CD8-positive, alpha-beta memory T cell (primary cell): ENCODE measurements at regions not wholly inside any gene's neighbourhood (a gene's known extent, or its start where the extent isn't known, plus 50 kb on each side); places are given as distances from the start of the nearest gene placed in this dataset.

Experiments
- CTCF ChIA-PET: fragments of 350-600 bp; sonication (Branson Sonifier 250); formaldehyde crosslinking; loops from one replicate; lab custom pipeline; 2021; ENCODE audit warnings: antibody characterized with exemption; lab: Charles Lee
- POLR2A ChIA-PET: fragments of 350-600 bp; sonication (Branson Sonifier 250); formaldehyde crosslinking; loops from one replicate; lab custom pipeline; 2021; ENCODE audit warnings: antibody characterized with exemption; lab: Charles Lee
- DNase-seq, 5 donors: peaks; one replicate each; pipeline versions ENCODE4 v3.0.0 to v3.0.0-alpha.2; 2020 to 2022; ENCODE audit warnings: mixed read lengths in 1 of 5
- H3K27ac ChIP-seq: one replicate; pipeline ENCODE4 v1.7.0; 2013; ENCODE audit warnings: low read depth, mild to moderate bottlenecking, low read length, moderate library complexity
- H3K27me3 ChIP-seq: 2 replicates; pipeline ENCODE4 v1.7.0; 2013; ENCODE audit warnings: low read length, mild to moderate bottlenecking; ENCODE audit not compliant: insufficient read depth, poor library complexity, severe bottlenecking
- H3K36me3 ChIP-seq: 2 replicates; pipeline ENCODE4 v1.7.0; 2013; ENCODE audit warnings: mild to moderate bottlenecking, low read length, moderate library complexity; ENCODE audit not compliant: insufficient read depth
- H3K4me1 ChIP-seq: 2 replicates; pipeline ENCODE4 v1.7.0; 2013; ENCODE audit warnings: mild to moderate bottlenecking, low read length, moderate library complexity; ENCODE audit not compliant: insufficient read depth
- H3K4me3 ChIP-seq: 2 replicates; pipeline ENCODE4 v1.7.0; 2013; ENCODE audit warnings: mild to moderate bottlenecking, low read length
- H3K9me3 ChIP-seq: 2 replicates; pipeline ENCODE4 v1.7.0; 2013; ENCODE audit warnings: mild to moderate bottlenecking, low read length
- H3K27ac Mint-ChIP-seq, 8 donors: one replicate each; pipeline ENCODE4 v1.8.0; 2020 to 2021; ENCODE audit warnings: mixed read lengths in 8 of 8, mild to moderate bottlenecking in 6 of 8, inconsistent platforms in 3 of 8, moderate library complexity in 3 of 8
- H3K27me3 Mint-ChIP-seq, 2 donors: one replicate each; pipeline ENCODE4 v1.8.0; 2020 to 2021; ENCODE audit warnings: mixed read lengths in 2 of 2, mild to moderate bottlenecking in 1 of 2, moderate library complexity in 1 of 2
- H3K36me3 Mint-ChIP-seq, 3 donors: one replicate each; pipeline ENCODE4 v1.8.0; 2020 to 2021; ENCODE audit warnings: mixed read lengths in 3 of 3, inconsistent platforms in 1 of 3, mild to moderate bottlenecking in 1 of 3
- H3K4me1 Mint-ChIP-seq, 3 donors: one replicate each; pipeline ENCODE4 v1.8.0; 2020 to 2021; ENCODE audit warnings: mixed read lengths in 3 of 3, inconsistent platforms in 1 of 3, mild to moderate bottlenecking in 1 of 3
- H3K4me3 Mint-ChIP-seq, 7 donors: one replicate each; pipeline ENCODE4 v1.8.0; 2020 to 2021; ENCODE audit warnings: mixed read lengths in 7 of 7, mild to moderate bottlenecking in 6 of 7, moderate library complexity in 4 of 7, inconsistent platforms in 2 of 7
- H3K9me3 Mint-ChIP-seq, 5 donors: one replicate each; pipeline ENCODE4 v1.8.0; 2020 to 2022; ENCODE audit warnings: mixed read lengths in 5 of 5, mild to moderate bottlenecking in 3 of 5, moderate library complexity in 2 of 5, inconsistent platforms in 1 of 5

DNA sequence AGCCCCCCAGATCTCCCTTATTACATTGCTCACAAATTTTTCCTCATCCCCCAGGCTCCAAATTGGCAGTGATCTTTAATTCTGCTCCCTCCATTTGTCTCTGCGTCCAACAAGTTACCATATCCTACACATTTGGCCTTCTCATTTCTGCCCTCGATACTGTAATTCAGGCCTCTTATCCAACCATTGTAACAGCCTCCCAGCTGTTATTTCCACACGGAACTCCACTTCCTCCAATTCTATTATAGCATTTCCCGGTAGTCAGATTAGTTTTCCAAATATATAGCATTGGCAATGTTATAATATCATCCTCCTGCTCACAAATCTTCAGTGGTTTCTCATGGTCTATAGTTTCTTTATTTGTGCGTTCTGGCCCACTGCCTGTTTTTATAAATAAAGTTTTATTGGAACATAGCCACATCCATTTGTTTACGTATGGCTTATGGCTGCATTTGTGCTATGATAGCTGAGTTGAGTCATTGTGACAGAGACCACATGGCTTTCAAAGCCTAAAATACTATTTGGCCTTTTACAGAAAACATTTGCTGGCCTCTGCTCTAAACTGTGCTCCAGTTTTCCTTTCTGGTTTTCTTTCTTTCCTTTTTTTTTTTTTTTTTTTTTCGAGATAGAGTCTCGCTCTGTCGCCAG lies 126.5 kb upstream of the ZNF438 start:
- ChIA-PET POLR2A (no interaction called here), CTCF (no interaction called here)
- DNase-seq = no peak
- Histone ChIP-seq H3K27me3 (no peaks in the 10 kb centered on the region), H3K27ac (no peak overlapping the region), H3K36me3 (no peaks in the 10 kb centered on the region), H3K9me3 (no peaks in the 10 kb centered on the region), H3K4me3 (no peak overlapping the region), H3K4me1 (no peaks in the 10 kb centered on the region)
- Mint-ChIP-seq H3K36me3 (no peaks in the 10 kb centered on the region), H3K27me3 (no peaks in the 10 kb centered on the region), H3K27ac (no peak overlapping the region), H3K9me3 (peaks cover 0 to 7% (median 2%) of the 10 kb centered on the region in 5 donors), H3K4me3 (no peak overlapping the region), H3K4me1 (no peaks in the 10 kb centered on the region)

- no peaks in the 10 kb centered on the region for H3K4me1 ChIP-seq
- H3K27ac Mint-ChIP-seq = no peak overlapping the region
- no peak for DNase-seq
- H3K36me3 Mint-ChIP-seq = no peaks in the 10 kb centered on the region
- H3K4me1 Mint-ChIP-seq = no peaks in the 10 kb centered on the region
- no peaks in the 10 kb centered on the region for H3K36me3 ChIP-seq
- no peak overlapping the region for H3K4me3 ChIP-seq
- ChIA-PET CTCF (no interaction called here), POLR2A (no interaction called here)
- peaks cover 11 to 30% of the 10 kb centered on the region in 2 donors for H3K27me3 Mint-ChIP-seq
- no peaks in the 10 kb centered on the region for H3K9me3 ChIP-seq
- no peak overlapping the region for H3K27ac ChIP-seq
- no peak overlapping the region for H3K4me3 Mint-ChIP-seq
- peaks cover 9% of the 10 kb centered on the region for H3K27me3 ChIP-seq
- peaks cover 0 to 6% (median 4%) of the 10 kb centered on the region in 5 donors for H3K9me3 Mint-ChIP-seq
These were observed 134.9 kb upstream of the ZNF438 start for GRCh38 chr10:31166606-31167005.

GRCh38 chr10:31170636-31171035 lies 139.0 kb upstream of the ZNF438 start:
- Mint-ChIP-seq H3K36me3 (peaks cover 0 to 9% (median 0%) of the 10 kb centered on the region in 3 donors), H3K27ac (no peak overlapping the region), H3K27me3 (peaks cover 22 to 48% of the 10 kb centered on the region in 2 donors), H3K4me3 (no peak overlapping the region), H3K9me3 (peaks cover 9 to 25% (median 17%) of the 10 kb centered on the region in 5 donors), H3K4me1 (no peaks in the 10 kb centered on the region)
- no peaks in the 10 kb centered on the region for H3K4me1 ChIP-seq
- DNase-seq = no peak
- no peaks in the 10 kb centered on the region for H3K36me3 ChIP-seq
- ChIA-PET CTCF (no interaction called here), POLR2A (no interaction called here)
- no peak overlapping the region for H3K4me3 ChIP-seq
- no peaks in the 10 kb centered on the region for H3K9me3 ChIP-seq
- H3K27ac ChIP-seq = no peak overlapping the region
- H3K27me3 ChIP-seq = peaks cover 8% of the 10 kb centered on the region

GRCh38 chr10:31171402-31172083 lies 139.9 kb upstream of the ZNF438 start:
- no peaks in the 10 kb centered on the region for H3K9me3 ChIP-seq
- no peak for DNase-seq
- CTCF ChIA-PET = no interaction called here

DNA sequence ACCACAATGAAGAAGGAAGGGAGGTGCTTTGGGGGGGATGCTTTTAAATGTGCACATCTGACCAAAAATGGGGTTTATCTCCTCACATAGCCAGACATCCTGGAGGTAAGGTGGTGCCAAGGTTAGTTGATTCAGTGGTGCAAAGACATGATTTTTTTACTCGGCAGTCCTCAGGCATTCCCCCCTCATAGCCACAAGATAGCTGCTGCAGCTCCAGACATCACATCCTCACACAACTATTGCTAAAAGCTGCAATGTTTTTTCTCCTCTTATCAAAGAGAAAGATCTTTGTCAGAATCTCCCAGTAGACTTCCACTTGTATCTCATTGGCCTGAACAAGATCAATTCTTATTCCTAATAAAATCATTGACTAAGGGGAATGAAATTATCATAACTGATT lies 141.3 kb upstream of the ZNF438 start:
- CTCF ChIA-PET = interaction anchor here (1.1 kb wide), 1 partner anchor 19 kb away, joined by 4 read pairs; no protein-coding TSS in a partner anchor
- Histone ChIP-seq H3K36me3 (no peaks in the 10 kb centered on the region), H3K27me3 (no peaks in the 10 kb centered on the region), H3K4me1 (no peaks in the 10 kb centered on the region), H3K4me3 (no peak overlapping the region), H3K27ac (no peak overlapping the region), H3K9me3 (no peaks in the 10 kb centered on the region)
- H3K27me3 Mint-ChIP-seq = peaks cover 18 to 34% of the 10 kb centered on the region in 2 donors
- H3K36me3 Mint-ChIP-seq = peaks cover 0 to 10% (median 0%) of the 10 kb centered on the region in 3 donors
- no peak overlapping the region for H3K4me3 Mint-ChIP-seq
- POLR2A ChIA-PET = no interaction called here
- H3K9me3 Mint-ChIP-seq = peaks cover 9 to 30% (median 24%) of the 10 kb centered on the region in 5 donors
- peak overlapping the region in 1 of 8 donors; percentile 19 for H3K27ac Mint-ChIP-seq
- H3K4me1 Mint-ChIP-seq = no peaks in the 10 kb centered on the region
- DNase-seq = no peak

More at GRCh38 chr10:31171402-31172083, 139.9 kb upstream of the ZNF438 start:
- POLR2A ChIA-PET = no interaction called here
- Histone ChIP-seq H3K27ac (no peak overlapping the region), H3K27me3 (no peaks in the 10 kb centered on the region), H3K36me3 (no peaks in the 10 kb centered on the region), H3K4me3 (no peak overlapping the region), H3K4me1 (no peaks in the 10 kb centered on the region)
- peaks cover 0 to 10% (median 0%) of the 10 kb centered on the region in 3 donors for H3K36me3 Mint-ChIP-seq
- H3K27ac Mint-ChIP-seq = no peak overlapping the region
- no peak overlapping the region for H3K4me3 Mint-ChIP-seq
- H3K4me1 Mint-ChIP-seq = no peaks in the 10 kb centered on the region
- H3K27me3 Mint-ChIP-seq = peaks cover 21 to 42% of the 10 kb centered on the region in 2 donors
- peaks cover 9 to 30% (median 21%) of the 10 kb centered on the region in 5 donors for H3K9me3 Mint-ChIP-seq

DNA sequence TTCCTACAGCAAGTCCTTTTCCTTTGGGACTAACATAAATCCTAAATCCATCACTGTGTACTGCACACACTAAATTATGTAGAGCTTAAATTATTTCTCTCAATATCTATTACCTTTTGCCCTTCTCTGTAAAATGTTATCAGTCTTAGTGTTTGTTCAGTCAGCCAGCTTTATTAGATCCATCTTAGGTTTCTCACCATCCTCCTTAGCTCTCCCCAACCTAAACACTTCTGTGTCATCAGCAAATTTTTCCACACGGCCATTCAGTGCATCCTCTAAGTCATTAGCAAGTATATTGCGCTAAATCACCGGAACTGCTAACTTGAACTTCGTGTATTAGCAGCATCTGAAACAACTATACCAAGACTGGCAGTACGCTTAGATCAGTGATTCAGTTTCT lies 142.1 kb upstream of the ZNF438 start:
- Mint-ChIP-seq H3K4me1 (no peaks in the 10 kb centered on the region), H3K27me3 (peaks cover 18 to 32% of the 10 kb centered on the region in 2 donors), H3K9me3 (peaks cover 9 to 30% (median 24%) of the 10 kb centered on the region in 5 donors), H3K27ac (peak overlapping the region in 1 of 8 donors; percentile 34), H3K4me3 (no peak overlapping the region), H3K36me3 (peaks cover 0 to 10% (median 0%) of the 10 kb centered on the region in 3 donors)
- no peak for DNase-seq
- ChIA-PET CTCF (interaction anchor here (1.1 kb wide), 1 partner anchor 20 kb away, joined by 4 read pairs; no protein-coding TSS in a partner anchor), POLR2A (no interaction called here)
- H3K4me1 ChIP-seq = no peaks in the 10 kb centered on the region
- no peaks in the 10 kb centered on the region for H3K9me3 ChIP-seq
- no peaks in the 10 kb centered on the region for H3K27me3 ChIP-seq
- H3K27ac ChIP-seq = no peak overlapping the region
- H3K36me3 ChIP-seq = no peaks in the 10 kb centered on the region
- no peak overlapping the region for H3K4me3 ChIP-seq

GRCh38 chr10:31179091-31179680 lies 139.8 kb upstream of the ZEB1 start:
- H3K9me3 Mint-ChIP-seq = peaks cover 5 to 15% (median 13%) of the 10 kb centered on the region in 5 donors
- peaks cover 0 to 6% (median 0%) of the 10 kb centered on the region in 3 donors for H3K36me3 Mint-ChIP-seq
- no peak overlapping the region for H3K4me3 ChIP-seq
- ChIA-PET CTCF (no interaction called here), POLR2A (no interaction called here)
- H3K9me3 ChIP-seq = no peaks in the 10 kb centered on the region
- no peaks in the 10 kb centered on the region for H3K4me1 Mint-ChIP-seq
- H3K4me3 Mint-ChIP-seq = no peak overlapping the region
- DNase-seq = no peak
- H3K27me3 ChIP-seq = no peaks in the 10 kb centered on the region
- no peak overlapping the region for H3K27ac Mint-ChIP-seq
- no peaks in the 10 kb centered on the region for H3K36me3 ChIP-seq
- H3K27me3 Mint-ChIP-seq = peaks cover 9 to 28% of the 10 kb centered on the region in 2 donors
- no peak overlapping the region for H3K27ac ChIP-seq
- H3K4me1 ChIP-seq = no peaks in the 10 kb centered on the region
